ENCODE measurements at regions not wholly inside any gene's neighbourhood (a gene's known extent, or its start where the extent isn't known, plus 50 kb on each side); places are given as distances from the start of the nearest gene placed in this dataset.

- TF ChIP-seq SPI1 (IDR thresholded peaks at IDR 0.05; ENCODE audit: borderline replicate concordance, low read depth) (no peak), POLR2AphosphoS5 (IDR thresholded peaks at IDR 0.05; ENCODE audit: low read depth) (no peak)
- no peak overlapping the region for H3K4me3 ChIP-seq (replicated peaks; ENCODE audit: insufficient read depth, low read length)
- no peak overlapping the region for H3K27ac ChIP-seq (replicated peaks)
- no peaks in the 10 kb centered on the region for H3K27me3 ChIP-seq (ENCODE audit: insufficient read depth, poor library complexity, severe bottlenecking)
- no peak for DNase-seq (ENCODE audit: low read depth in 1 of 2, low spot score in 1 of 2)
These were observed 150.2 kb upstream of the PRSS58 start for GRCh38 chr7:142407939-142408570.

GRCh38 chr7:142405122-142405765 is 147.4 kb upstream of the PRSS58 start:
- no peak overlapping the region for H3K27ac ChIP-seq (replicated peaks)
- no peak for DNase-seq (ENCODE audit: low read depth in 1 of 2, low spot score in 1 of 2)
- H3K27me3 ChIP-seq (ENCODE audit: insufficient read depth, poor library complexity, severe bottlenecking), result peaks cover 6% of the 10 kb centered on the region
- H3K4me3 ChIP-seq (replicated peaks; ENCODE audit: insufficient read depth, low read length), result no peak overlapping the region
- TF ChIP-seq GABPA (IDR thresholded peaks at IDR 0.05; ENCODE audit: low read depth), result no peak
- TF ChIP-seq, protein P1, sequence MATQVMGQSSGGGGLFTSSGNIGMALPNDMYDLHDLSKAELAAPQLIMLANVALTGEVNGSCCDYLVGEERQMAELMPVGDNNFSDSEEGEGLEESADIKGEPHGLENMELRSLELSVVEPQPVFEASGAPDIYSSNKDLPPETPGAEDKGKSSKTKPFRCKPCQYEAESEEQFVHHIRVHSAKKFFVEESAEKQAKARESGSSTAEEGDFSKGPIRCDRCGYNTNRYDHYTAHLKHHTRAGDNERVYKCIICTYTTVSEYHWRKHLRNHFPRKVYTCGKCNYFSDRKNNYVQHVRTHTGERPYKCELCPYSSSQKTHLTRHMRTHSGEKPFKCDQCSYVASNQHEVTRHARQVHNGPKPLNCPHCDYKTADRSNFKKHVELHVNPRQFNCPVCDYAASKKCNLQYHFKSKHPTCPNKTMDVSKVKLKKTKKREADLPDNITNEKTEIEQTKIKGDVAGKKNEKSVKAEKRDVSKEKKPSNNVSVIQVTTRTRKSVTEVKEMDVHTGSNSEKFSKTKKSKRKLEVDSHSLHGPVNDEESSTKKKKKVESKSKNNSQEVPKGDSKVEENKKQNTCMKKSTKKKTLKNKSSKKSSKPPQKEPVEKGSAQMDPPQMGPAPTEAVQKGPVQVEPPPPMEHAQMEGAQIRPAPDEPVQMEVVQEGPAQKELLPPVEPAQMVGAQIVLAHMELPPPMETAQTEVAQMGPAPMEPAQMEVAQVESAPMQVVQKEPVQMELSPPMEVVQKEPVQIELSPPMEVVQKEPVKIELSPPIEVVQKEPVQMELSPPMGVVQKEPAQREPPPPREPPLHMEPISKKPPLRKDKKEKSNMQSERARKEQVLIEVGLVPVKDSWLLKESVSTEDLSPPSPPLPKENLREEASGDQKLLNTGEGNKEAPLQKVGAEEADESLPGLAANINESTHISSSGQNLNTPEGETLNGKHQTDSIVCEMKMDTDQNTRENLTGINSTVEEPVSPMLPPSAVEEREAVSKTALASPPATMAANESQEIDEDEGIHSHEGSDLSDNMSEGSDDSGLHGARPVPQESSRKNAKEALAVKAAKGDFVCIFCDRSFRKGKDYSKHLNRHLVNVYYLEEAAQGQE (IDR thresholded peaks at IDR 0.05; ENCODE audit: insufficient replicate concordance, low read depth), result no peak

- peaks cover 6% of the 10 kb centered on the region for H3K27me3 ChIP-seq (ENCODE audit: insufficient read depth, poor library complexity, severe bottlenecking)
- no peak overlapping the region for H3K4me3 ChIP-seq (replicated peaks; ENCODE audit: insufficient read depth, low read length)
- no peak for DNase-seq (ENCODE audit: low read depth in 1 of 2, low spot score in 1 of 2)
- H3K27ac ChIP-seq (replicated peaks), result no peak overlapping the region
- TF ChIP-seq SPI1 (IDR thresholded peaks at IDR 0.05; ENCODE audit: borderline replicate concordance, low read depth) (no peak), POLR2AphosphoS5 (IDR thresholded peaks at IDR 0.05; ENCODE audit: low read depth) (no peak), GABPA (IDR thresholded peaks at IDR 0.05; ENCODE audit: low read depth) (no peak), CTCF (IDR thresholded peaks at IDR 0.05; ENCODE audit: insufficient read depth, low read length) (no peak)
- TF ChIP-seq, protein P1 (IDR thresholded peaks at IDR 0.05; ENCODE audit: insufficient replicate concordance, low read depth), result no peak
These were observed 144.1 kb upstream of the PRSS58 start for GRCh38 chr7:142401951-142402350.

DNA sequence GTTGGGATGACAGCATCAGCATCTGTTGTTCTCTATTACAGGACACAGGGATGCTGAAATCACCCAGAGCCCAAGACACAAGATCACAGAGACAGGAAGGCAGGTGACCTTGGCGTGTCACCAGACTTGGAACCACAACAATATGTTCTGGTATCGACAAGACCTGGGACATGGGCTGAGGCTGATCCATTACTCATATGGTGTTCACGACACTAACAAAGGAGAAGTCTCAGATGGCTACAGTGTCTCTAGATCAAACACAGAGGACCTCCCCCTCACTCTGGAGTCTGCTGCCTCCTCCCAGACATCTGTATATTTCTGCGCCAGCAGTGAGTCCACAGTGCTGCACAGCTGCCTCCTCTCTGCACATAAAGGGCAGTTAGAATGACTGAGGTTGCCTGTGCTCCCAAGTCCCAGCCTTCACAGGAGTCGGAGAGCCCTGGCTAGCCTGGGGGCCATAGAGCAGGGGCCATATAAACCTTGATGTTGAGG is 142.2 kb upstream of the PRSS58 start:
- no peak for TF ChIP-seq POLR2AphosphoS5 (IDR thresholded peaks at IDR 0.05; ENCODE audit: low read depth)
- no peak for TF ChIP-seq GABPA (IDR thresholded peaks at IDR 0.05; ENCODE audit: low read depth)
- TF ChIP-seq, protein P1 (IDR thresholded peaks at IDR 0.05; ENCODE audit: insufficient replicate concordance, low read depth), result no peak
- TF ChIP-seq SPI1 (IDR thresholded peaks at IDR 0.05; ENCODE audit: borderline replicate concordance, low read depth), result no peak
- TF ChIP-seq CTCF (IDR thresholded peaks at IDR 0.05; ENCODE audit: insufficient read depth, low read length), result no peak
- DNase-seq (ENCODE audit: low read depth in 1 of 2, low spot score in 1 of 2), result no peak
- Histone ChIP-seq H3K27me3 (ENCODE audit: insufficient read depth, poor library complexity, severe bottlenecking) (peaks cover 6% of the 10 kb centered on the region), H3K4me3 (replicated peaks; ENCODE audit: insufficient read depth, low read length) (no peak overlapping the region), H3K27ac (replicated peaks) (no peak overlapping the region)
